Suppressor macrophage (primary cell): ENCODE measurements at regions not wholly inside any gene's neighbourhood (a gene's known extent, or its start where the extent isn't known, plus 50 kb on each side); places are given as distances from the start of the nearest gene placed in this dataset.
"Not testable (repeated sequence)": the region's sequence is repeated elsewhere in the genome, so short reads cannot be mapped to it uniquely, and the experiment has no call there.

Experiments used
- DNase-seq, 4 experiments: peaks; one replicate each; pipeline ENCODE4 v3.0.0-alpha.2; 2020 to 2022

- DNase-seq: no peak
These were observed 258.1 kb downstream of the PCNX1 start for GRCh38 chr14:71165121-71166031.

DNA sequence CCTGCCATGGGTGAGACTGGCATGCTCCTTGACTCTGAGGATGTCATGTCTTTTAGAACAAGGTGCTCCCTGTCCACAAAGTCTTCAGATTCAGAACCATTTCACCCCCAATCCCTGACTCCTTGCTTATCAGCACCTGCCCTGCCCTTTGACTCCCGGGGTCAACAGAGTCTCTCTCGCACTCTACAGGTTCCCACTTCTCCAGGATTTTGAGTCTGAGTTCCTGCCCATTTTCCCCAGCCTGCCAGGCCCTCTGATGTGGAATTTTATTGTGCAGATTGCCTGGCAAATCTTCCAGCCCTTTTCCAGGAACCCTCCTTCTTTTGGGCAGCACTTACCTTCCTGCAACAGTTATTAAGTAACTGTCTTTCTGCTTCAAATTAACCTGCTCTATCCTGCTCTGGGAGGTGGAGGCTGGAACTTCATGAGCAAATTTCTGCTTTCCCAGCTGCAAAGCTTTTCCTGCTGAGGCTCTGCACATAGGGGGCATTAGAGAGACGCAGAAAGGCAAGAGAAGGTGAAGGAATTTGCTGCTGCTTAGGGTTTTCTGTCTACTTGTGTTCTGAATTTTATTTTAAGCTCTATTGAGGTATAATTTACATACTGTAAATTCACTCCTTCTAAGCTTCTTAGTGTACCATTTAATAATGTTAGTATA, 259.1 kb downstream of the PCNX1 start:
- DNase-seq: peak; percentile 44 to 68 (median 62)

GRCh38 chr14:71167325-71167950, 260.2 kb downstream of the PCNX1 start:
- DNase-seq: not testable (repeated sequence)

GRCh38 chr14:71168161-71168560, 260.9 kb downstream of the PCNX1 start:
- DNase-seq: not testable (repeated sequence)

DNA sequence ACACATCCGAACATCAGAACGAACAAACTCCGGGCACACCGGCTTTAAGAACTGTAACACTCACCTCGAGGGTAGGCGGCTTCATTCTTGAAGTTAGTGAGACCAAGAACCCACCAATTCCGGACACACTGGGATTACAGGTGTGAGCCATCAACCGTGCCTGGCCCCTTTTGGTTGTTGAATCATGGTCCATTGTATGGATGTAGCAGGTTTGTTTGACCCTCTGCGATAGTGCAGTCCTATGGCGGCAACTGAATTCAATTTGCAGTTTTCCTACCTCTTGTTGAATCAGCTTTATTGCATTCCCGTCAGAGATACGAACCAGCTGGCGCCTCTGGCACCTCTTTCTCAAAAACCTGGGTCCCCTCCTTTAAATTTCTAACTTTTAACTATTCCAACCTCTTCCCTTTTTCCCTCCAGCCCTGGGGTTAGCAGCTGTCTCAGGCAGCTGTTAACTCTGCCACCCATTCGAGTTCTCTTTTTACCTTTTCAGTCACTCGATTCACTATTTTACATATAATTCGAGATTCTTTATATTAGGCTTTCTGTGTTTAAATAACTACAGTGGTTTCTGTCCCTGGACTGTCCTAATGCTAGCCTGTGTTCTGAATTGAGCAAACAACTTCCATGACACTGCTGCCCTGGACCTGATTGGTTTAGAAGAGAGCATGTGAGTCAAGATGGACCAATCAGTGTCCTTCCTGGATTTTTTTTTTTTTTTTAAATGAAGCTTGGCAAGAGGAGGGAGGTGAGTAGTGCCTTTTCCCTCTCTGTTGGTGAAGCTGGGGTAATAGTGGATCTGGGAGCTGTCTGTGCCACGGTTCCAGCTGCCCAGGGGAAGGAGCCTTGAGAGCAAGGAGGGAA, 261.5 kb downstream of the PCNX1 start:
- DNase-seq: no peak

GRCh38 chr14:71169861-71170260, 262.6 kb downstream of the PCNX1 start:
- DNase-seq: no peak

GRCh38 chr14:71175491-71175890, 268.2 kb downstream of the PCNX1 start:
- no peak for DNase-seq

GRCh38 chr14:71179066-71179465, 271.8 kb downstream of the PCNX1 start:
- no peak for DNase-seq

- no peak for DNase-seq
These were observed 273.1 kb downstream of the PCNX1 start for GRCh38 chr14:71180397-71180796.

DNA sequence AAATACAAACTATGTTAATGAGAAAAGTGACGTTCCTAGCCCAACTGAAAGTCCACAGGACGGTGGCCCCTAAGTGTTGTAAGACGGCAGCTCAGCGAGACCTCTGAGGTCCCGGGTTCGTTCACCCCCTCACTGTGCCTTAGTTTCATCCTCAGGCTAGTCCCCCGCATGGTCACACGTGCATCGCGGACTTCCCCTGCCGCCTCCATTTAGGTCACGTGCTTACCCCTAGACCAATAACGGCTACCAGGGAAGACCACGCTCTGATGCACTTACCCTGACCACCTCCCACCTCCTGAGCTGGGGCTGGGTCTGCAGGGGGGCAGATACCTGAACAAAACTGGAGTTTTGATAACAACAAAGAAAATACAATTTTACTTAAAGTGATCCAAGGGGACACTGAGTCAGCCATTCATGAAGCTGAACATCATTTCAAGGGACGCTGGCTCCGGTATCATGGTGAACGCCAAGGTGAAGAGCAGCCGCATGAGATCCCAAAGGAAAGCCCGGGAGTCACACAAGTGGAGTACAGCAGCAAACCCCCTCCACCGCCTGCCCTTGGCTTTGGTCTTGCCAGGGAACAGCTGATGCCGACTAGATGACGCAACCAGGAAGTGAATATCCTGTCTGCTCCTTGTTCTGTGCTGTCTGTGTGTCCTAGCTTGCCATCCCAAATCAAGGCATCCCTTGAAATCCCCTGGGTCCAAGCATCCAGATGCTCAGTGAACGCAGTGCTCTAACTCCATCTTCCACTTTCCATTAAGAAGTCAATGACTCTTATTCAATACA, 274.1 kb downstream of the PCNX1 start:
- peak in 1 of 4 experiments; percentile 24 for DNase-seq

DNA sequence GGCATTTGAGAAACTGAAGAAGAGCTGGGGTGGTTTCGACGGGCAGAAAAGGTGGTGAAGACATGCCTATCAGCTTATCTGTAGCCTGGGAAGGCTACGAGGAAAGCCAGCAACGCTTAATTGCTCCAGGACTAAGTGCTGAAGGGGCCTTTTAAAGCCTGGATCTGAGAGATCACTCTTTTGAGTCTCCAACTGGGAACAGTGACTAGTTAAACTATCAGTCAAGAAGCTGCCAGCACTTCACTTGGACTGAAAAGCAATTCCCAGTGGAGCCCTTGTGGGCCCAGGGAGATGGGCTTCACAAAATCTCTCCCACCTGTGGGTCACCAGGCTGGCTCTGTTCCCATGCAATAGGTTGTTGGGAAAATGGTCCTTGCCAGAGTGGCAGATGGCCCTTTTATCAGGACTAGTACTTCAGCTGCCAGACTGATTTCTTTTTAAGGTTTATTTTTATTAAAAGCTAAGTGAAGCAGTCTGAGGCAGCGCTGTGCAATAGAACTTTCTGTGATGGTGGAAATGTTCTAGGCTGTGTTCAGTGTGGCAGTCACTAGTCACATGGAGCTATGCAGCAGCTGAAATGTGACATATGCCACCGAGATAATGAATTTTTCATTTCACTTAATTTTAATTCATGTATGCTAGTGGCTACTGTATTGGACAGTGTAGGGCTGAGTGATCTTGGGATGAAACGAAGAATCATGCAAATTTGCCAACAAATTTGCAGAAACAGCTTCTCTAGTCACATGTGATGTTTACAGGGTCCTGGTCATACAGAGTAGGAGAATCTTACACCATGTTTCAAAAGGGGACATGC, 276.8 kb downstream of the PCNX1 start:
- no peak for DNase-seq

DNA sequence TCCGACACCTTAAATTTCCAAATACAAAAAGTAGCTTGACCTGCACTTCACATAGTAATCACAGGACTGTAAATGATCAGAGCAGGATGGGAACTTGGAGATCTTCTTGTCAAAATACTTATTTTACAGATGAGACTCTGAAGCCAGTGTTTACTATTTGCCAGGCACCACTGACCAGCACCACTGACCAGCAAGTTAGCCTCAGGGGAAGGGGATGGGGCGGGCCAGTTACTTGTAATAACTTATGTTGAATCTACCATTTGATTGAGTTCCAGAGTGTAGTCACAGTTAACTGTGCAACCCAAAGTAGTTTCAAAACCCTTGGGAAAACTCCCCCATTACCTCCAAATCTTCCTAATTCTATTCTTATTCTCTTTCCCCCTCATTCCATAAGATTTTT, 278.4 kb downstream of the PCNX1 start:
- no peak for DNase-seq

DNA sequence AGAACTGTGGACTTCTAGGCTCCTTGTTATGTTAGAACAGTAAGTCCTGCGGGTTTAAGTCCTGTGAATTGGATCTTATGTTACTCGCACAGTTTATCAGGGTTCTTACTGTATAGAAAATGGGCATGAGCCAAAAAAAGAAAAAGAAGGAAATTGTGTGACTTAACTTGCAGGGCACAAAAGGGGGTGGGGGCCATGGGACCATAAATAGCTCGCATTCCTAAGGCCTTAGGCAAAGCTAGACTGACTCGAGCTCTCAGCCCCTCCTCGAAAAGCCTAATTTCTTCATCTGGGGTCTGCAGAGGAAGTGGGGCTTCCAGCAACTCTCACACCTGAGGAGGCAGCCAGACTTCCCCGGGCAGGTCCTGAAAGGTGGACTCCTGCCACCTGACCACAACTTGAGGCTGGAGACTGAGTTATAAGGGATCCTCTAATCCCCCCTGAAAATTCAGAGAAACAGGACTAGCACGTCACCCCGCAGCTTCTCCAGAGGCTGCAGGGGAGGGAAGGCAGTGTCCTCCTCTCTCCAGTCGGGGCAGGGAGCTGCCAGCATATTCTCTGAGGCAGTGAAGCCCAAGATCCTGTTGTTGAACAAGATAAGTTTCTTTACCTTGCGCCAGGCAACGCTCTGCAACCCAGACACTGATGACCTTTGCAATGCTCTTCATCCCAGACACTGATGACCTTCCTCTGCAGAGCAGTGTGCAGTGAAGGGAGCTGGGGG, 280.5 kb downstream of the PCNX1 start:
- DNase-seq: no peak

DNA sequence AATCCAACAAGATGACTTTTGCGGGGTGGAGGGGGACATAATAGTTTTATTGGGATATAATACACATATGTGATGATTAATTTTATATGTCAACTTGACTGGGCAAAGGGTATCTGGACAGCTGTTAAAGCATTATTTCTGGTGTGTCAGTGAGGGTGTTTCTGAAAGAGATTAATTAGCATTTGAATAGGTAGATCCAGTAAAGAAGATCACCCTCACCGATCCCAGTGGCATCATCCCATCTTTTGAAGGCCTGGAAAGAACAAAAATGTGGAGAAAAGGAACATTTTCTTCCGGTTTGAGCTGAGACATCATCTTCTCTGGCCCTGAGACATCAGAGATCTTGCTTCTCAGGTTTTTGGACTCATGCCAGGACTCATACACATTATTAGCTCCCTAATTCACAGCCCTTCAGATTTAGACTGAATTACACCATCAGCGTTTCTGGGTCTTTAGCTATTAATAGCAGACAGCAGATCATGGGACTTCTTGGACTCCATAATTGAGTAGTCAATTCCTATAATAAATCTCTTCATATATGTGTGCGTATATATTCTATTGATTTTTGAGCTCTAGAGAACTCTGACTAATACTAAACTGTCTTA, 283.6 kb downstream of the PCNX1 start:
- DNase-seq: no peak

- no peak for DNase-seq
These were observed 286.4 kb downstream of the PCNX1 start for GRCh38 chr14:71193663-71194062.

GRCh38 chr14:71194251-71194650, 287.0 kb downstream of the PCNX1 start:
- no peak for DNase-seq

DNA sequence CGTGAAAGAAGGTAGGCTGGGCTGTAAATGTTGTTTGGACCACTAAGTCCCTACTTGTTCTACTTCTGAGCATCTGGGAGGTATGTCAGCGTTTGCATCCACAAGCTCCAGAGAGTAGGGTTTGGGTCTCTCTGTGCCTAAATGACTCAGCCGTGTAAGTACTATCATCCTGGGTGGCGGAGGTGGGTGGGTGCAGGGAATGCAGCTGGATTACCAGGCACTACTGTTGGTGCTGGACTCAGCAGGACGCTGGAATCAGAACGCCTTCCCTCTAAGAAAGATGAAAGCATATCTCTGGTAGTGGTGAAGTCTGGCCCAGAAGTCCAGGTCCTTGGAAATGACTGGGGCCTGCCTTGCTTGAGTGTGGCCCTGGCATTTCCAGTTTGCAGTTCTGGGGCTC, 289.7 kb downstream of the PCNX1 start:
- no peak for DNase-seq

DNA sequence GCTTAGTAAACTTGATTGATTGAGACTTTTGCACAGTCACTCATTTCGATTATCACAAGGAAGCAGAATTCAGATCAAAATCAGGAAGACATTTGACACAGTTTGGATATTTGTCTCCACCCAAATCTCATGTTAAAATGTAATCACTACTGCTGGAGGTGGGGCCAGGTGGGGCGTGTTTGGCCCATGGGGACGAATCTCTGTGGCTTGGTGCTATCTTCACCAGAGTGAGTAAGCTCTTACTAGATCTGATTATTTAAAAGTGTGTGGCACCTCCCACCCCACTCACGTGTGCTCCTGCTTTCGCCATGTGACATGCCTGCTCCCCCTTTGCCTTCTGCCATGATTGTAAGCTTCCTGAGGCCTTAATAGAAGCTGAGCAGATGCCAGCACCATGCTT, 291.4 kb downstream of the PCNX1 start:
- no peak for DNase-seq

- no peak for DNase-seq
These were observed 294.6 kb downstream of the PCNX1 start for GRCh38 chr14:71201840-71202239.

- no peak for DNase-seq
These were observed 295.6 kb downstream of the PCNX1 start for GRCh38 chr14:71202881-71203280.
